Caco-2 (cell line): ENCODE measurements at regions not wholly inside any gene's neighbourhood (a gene's known extent, or its start where the extent isn't known, plus 50 kb on each side); places are given as distances from the start of the nearest gene placed in this dataset.

Experiments used
- BruUV-seq: library from RNA; stranded (reverse); fragments of 400-500 nt; replicated peaks from 2 replicates; lab custom pipeline; 2021; lab: Mats Ljungman, UMichigan
- CTCF ChIA-PET: fragments of 300-600 bp; sonication (Branson Sonifier 250); formaldehyde crosslinking; loops from one replicate; lab custom pipeline; 2022; ENCODE audit warnings: antibody characterized with exemption; lab: Charles Lee
- POLR2A ChIA-PET: fragments of 300-600 bp; sonication (Branson Sonifier 250); formaldehyde crosslinking; loops from one replicate; lab custom pipeline; 2022; ENCODE audit warnings: antibody characterized with exemption; lab: Charles Lee
- DNase-seq, 2 experiments: peaks; one replicate each; pipeline versions ENCODE4 v3.0.0 to v3.0.0-alpha.2; 2020 to 2022
- H3K27me3 ChIP-seq: replicated peaks from 2 replicates; pipeline ENCODE4 v1.6.0; 2011; ENCODE audit warnings: low read length; ENCODE audit not compliant: control insufficient read depth, insufficient read depth
- H3K36me3 ChIP-seq: 2 replicates; pipeline ENCODE4 v1.5.1; 2011; ENCODE audit warnings: low read length; ENCODE audit not compliant: control insufficient read depth, insufficient read depth
- H3K4me1 ChIP-seq: fragments of 250-450 bp; sonication (Bioruptor Pico); 2 replicates; pipeline ENCODE4 v1.5.1; 2020; ENCODE audit warnings: mild to moderate bottlenecking
- H3K4me3 ChIP-seq: 2 replicates; pipeline ENCODE4 v1.5.1; 2011; ENCODE audit warnings: low read depth, mild to moderate bottlenecking, control low read depth, low read length
- H3K9me3 ChIP-seq: fragments of 250-450 bp; sonication (Bioruptor Pico); 2 replicates; pipeline ENCODE4 v1.5.1; 2020; ENCODE audit warnings: mild to moderate bottlenecking, moderate library complexity
- H3K27ac Mint-ChIP-seq: one replicate; pipeline ENCODE4 v1.8.0; 2022; ENCODE audit warnings: mixed read lengths; ENCODE audit not compliant: unreplicated experiment
- H3K27me3 Mint-ChIP-seq: one replicate; pipeline ENCODE4 v1.8.0; 2022; ENCODE audit warnings: mixed read lengths; ENCODE audit not compliant: insufficient read depth, unreplicated experiment
- H3K36me3 Mint-ChIP-seq: one replicate; pipeline ENCODE4 v1.8.0; 2022; ENCODE audit warnings: mild to moderate bottlenecking, mixed read lengths; ENCODE audit not compliant: insufficient read depth, unreplicated experiment
- H3K4me1 Mint-ChIP-seq: one replicate; pipeline ENCODE4 v1.8.0; 2022; ENCODE audit warnings: low read depth, mixed read lengths; ENCODE audit not compliant: unreplicated experiment
- H3K4me3 Mint-ChIP-seq: one replicate; pipeline ENCODE4 v1.8.0; 2022; ENCODE audit warnings: mild to moderate bottlenecking, moderate library complexity, mixed read lengths; ENCODE audit not compliant: unreplicated experiment
- H3K9me3 Mint-ChIP-seq: one replicate; pipeline ENCODE4 v1.8.0; 2022; ENCODE audit warnings: mixed read lengths; ENCODE audit not compliant: unreplicated experiment
- CTCF ChIP-seq, 2 experiments: fragments of 200-600 bp in 1 of 2; IDR thresholded peaks; 1 replicate in 1 of 2; 2 replicates in 1 of 2; pipeline versions ENCODE4 v1.5.1 to v1.8.0; 2011 to 2022; ENCODE audit warnings: antibody characterized with exemption in 1 of 2, control low read depth in 1 of 2, inconsistent platforms in 1 of 2, low read depth in 1 of 2, low read length in 1 of 2, mild to moderate bottlenecking in 1 of 2, moderate library complexity in 1 of 2; ENCODE audit not compliant: insufficient read depth in 1 of 2, severe bottlenecking in 1 of 2, unreplicated experiment in 1 of 2
- intact Hi-C: fragments of 100-400 bp; cut with micrococcal nuclease; formaldehyde crosslinking; loops from one replicate; pipeline ENCODE4 v1.10.0; 2022; ENCODE audit not compliant: unreplicated experiment

DNA sequence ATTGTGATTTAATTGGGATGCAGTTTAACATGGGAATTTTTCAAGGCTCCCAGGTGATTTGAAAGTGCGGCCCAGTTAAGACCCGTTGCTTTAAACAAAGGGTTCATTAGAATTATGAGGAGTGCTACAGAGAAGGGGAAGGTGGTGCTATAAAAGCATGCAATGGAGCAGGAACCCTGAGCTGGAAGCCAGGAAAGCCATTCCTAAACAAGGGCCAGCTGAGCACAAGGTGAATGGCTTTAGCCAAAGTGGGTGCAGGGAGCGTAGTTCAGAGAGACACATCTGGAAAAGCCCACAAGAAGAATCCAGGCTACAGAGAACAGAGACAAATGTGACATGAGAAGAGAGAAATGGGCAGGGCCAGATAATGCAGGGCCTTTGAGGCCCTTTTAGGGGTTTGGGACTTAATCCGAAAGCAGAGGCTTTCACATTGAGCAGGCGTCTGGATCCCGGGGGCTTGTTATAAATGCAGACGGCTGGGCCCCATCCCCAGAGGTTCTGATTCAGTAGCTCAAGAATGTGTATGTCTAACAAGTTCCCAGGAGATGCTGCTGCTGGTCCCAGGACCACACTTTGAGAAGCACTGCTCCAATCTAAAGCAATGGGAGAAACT, 138.1 kb upstream of the WWC1 start:
- no peak for DNase-seq
- Mint-ChIP-seq H3K9me3 (no peaks in the 10 kb centered on the region), H3K4me3 (no peak overlapping the region), H3K36me3 (no peaks in the 10 kb centered on the region), H3K27ac (no peak overlapping the region), H3K27me3 (peaks cover 36% of the 10 kb centered on the region), H3K4me1 (no peaks in the 10 kb centered on the region)
- TF ChIP-seq CTCF (IDR thresholded peaks at IDR 0.05; ENCODE audit: insufficient read depth in 1 of 2, low read depth in 1 of 2, low read length in 1 of 2, severe bottlenecking in 1 of 2, unreplicated experiment in 1 of 2): no peak
- Histone ChIP-seq H3K4me1 (no peaks in the 10 kb centered on the region), H3K27me3 (peaks cover 4% of the 10 kb centered on the region), H3K36me3 (no peaks in the 10 kb centered on the region), H3K4me3 (no peak overlapping the region), H3K9me3 (no peaks in the 10 kb centered on the region)
- intact Hi-C loops: no loop called here
- ChIA-PET CTCF (no interaction called here), POLR2A (no interaction called here)
- no TSS peak for BruUV-seq

DNA sequence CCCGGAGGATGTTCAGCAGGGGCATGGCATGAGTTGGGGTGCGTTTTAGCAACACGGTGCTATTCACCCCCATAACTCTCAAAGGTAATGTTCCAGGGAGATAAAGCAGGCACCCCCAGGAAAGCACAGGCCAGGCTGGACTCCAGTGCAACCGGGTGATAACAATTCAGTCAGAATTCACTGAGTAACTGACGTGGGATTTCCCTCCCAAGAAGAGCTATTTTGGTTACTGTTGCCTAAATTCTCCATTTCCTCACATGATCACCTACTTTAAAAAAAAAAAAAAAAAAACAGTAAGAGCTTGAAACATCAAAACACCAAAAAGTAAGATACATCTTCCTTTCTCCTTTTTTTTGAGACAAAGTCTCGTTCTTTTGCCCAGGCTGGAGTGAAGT, 137.6 kb upstream of the WWC1 start:
- H3K4me3 Mint-ChIP-seq: no peak overlapping the region
- H3K27me3 Mint-ChIP-seq: peaks cover 36% of the 10 kb centered on the region
- H3K36me3 Mint-ChIP-seq: no peaks in the 10 kb centered on the region
- no peaks in the 10 kb centered on the region for H3K9me3 Mint-ChIP-seq
- TF ChIP-seq CTCF (IDR thresholded peaks at IDR 0.05; ENCODE audit: insufficient read depth in 1 of 2, low read depth in 1 of 2, low read length in 1 of 2, severe bottlenecking in 1 of 2, unreplicated experiment in 1 of 2): no peak
- Histone ChIP-seq H3K36me3 (no peaks in the 10 kb centered on the region), H3K4me1 (no peaks in the 10 kb centered on the region), H3K9me3 (no peaks in the 10 kb centered on the region), H3K4me3 (no peak overlapping the region), H3K27me3 (peaks cover 4% of the 10 kb centered on the region)
- ChIA-PET CTCF (no interaction called here), POLR2A (no interaction called here)
- no peak overlapping the region for H3K27ac Mint-ChIP-seq
- DNase-seq: no peak
- no peaks in the 10 kb centered on the region for H3K4me1 Mint-ChIP-seq
- BruUV-seq: no TSS peak
- intact Hi-C loops: no loop called here

DNA sequence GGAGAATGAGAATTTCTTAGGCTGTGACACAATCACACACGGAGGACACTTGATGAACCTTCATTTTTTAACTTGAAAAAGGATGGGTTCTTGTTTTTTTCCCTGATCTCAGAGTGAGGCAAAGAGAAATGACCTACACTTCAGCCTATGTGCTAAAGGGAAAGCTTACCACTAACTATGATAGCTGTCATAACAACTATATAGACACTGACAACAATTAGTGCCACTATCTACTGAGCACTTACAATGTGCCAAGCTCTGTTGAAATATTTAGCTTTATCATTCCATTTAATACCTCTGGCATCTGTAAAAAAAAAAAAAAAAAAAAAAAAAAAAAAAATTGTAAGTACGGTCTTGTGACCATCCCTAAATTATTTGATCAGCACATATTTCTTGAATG, 135.9 kb upstream of the WWC1 start:
- Histone ChIP-seq H3K4me1 (no peaks in the 10 kb centered on the region), H3K4me3 (no peak overlapping the region), H3K27me3 (no peaks in the 10 kb centered on the region), H3K9me3 (no peaks in the 10 kb centered on the region), H3K36me3 (no peaks in the 10 kb centered on the region)
- no peak for DNase-seq
- no peak overlapping the region for H3K4me3 Mint-ChIP-seq
- no peaks in the 10 kb centered on the region for H3K9me3 Mint-ChIP-seq
- no peaks in the 10 kb centered on the region for H3K4me1 Mint-ChIP-seq
- peaks cover 25% of the 10 kb centered on the region for H3K27me3 Mint-ChIP-seq
- no peak for TF ChIP-seq CTCF (IDR thresholded peaks at IDR 0.05; ENCODE audit: insufficient read depth in 1 of 2, low read depth in 1 of 2, low read length in 1 of 2, severe bottlenecking in 1 of 2, unreplicated experiment in 1 of 2)
- H3K27ac Mint-ChIP-seq: no peak overlapping the region
- intact Hi-C loops: no loop called here
- BruUV-seq: no TSS peak
- ChIA-PET CTCF (no interaction called here), POLR2A (no interaction called here)
- no peaks in the 10 kb centered on the region for H3K36me3 Mint-ChIP-seq
